CD4-positive, alpha-beta T cell (primary cell): ENCODE measurements at regions not wholly inside any gene's neighbourhood (a gene's known extent, or its start where the extent isn't known, plus 50 kb on each side); places are given as distances from the start of the nearest gene placed in this dataset.

Experiments
- ATAC-seq: fragments of 200-7000 bp; cut with Tn5 transposase; one replicate; pipeline ENCODE4 v1.10.0; 2022; ENCODE audit warnings: mild to moderate bottlenecking; ENCODE audit not compliant: poor library complexity
- CTCF ChIA-PET: fragments of 350-600 bp; sonication (Branson Sonifier 250); formaldehyde crosslinking; loops from one replicate; lab custom pipeline; 2021; ENCODE audit warnings: antibody characterized with exemption, inconsistent platforms; lab: Charles Lee
- POLR2A ChIA-PET: fragments of 350-600 bp; sonication (Branson Sonifier 250); formaldehyde crosslinking; loops from one replicate; lab custom pipeline; 2021; ENCODE audit warnings: antibody characterized with exemption, inconsistent platforms; lab: Charles Lee
- DNase-seq, 14 experiments: peaks; one replicate each; pipeline ENCODE4 v3.0.0-alpha.2; 2013 to 2020; ENCODE audit warnings: mixed read lengths in 2 of 14
- H3K27ac ChIP-seq, 2 donors: one replicate each; pipeline versions ENCODE4 v1.5.1 to v1.7.0; 2013; ENCODE audit warnings: low read length in 2 of 2, low read depth in 1 of 2, mild to moderate bottlenecking in 1 of 2
- H3K27me3 ChIP-seq, 2 experiments: 1 replicate in 1 of 2; 2 replicates in 1 of 2; pipeline versions ENCODE4 v1.6.1 to v1.7.0; 2013; ENCODE audit warnings: low read length in 2 of 2, control low read depth in 1 of 2, mild to moderate bottlenecking in 1 of 2, moderate library complexity in 1 of 2; ENCODE audit not compliant: insufficient read depth in 2 of 2, control insufficient read depth in 1 of 2
- H3K36me3 ChIP-seq: one replicate; pipeline ENCODE4 v1.6.1; 2013; ENCODE audit warnings: low read length, control low read depth; ENCODE audit not compliant: insufficient read depth
- H3K4me1 ChIP-seq: one replicate; pipeline ENCODE4 v1.6.1; 2013; ENCODE audit warnings: low read length, control low read depth; ENCODE audit not compliant: insufficient read depth
- H3K4me3 ChIP-seq: one replicate; pipeline ENCODE4 v1.5.1; 2013; ENCODE audit warnings: mild to moderate bottlenecking, low read length, moderate library complexity
- H3K9me3 ChIP-seq, 2 experiments: 1 replicate in 1 of 2; 2 replicates in 1 of 2; pipeline versions ENCODE4 v1.6.1 to v1.7.0; 2013; ENCODE audit warnings: low read length in 2 of 2, mild to moderate bottlenecking in 2 of 2, control low read depth in 1 of 2, moderate library complexity in 1 of 2; ENCODE audit not compliant: control insufficient read depth in 1 of 2, insufficient read depth in 1 of 2
- H3K27ac Mint-ChIP-seq: one replicate; pipeline ENCODE4 v1.8.0; 2020; ENCODE audit warnings: mixed read lengths
- H3K27me3 Mint-ChIP-seq: one replicate; pipeline ENCODE4 v1.8.0; 2021; ENCODE audit warnings: mixed read lengths
- H3K36me3 Mint-ChIP-seq: one replicate; pipeline ENCODE4 v1.8.0; 2021; ENCODE audit warnings: low read depth, mixed read lengths
- H3K4me1 Mint-ChIP-seq: one replicate; pipeline ENCODE4 v1.8.0; 2021; ENCODE audit warnings: low read depth, mixed read lengths
- H3K4me3 Mint-ChIP-seq: one replicate; pipeline ENCODE4 v1.8.0; 2020; ENCODE audit warnings: mild to moderate bottlenecking, mixed read lengths
- H3K9me3 Mint-ChIP-seq: one replicate; pipeline ENCODE4 v1.8.0; 2020; ENCODE audit warnings: mixed read lengths
- intact Hi-C, 2 experiments: fragments of 100-400 bp; cut with DNase I in 1 of 2; cut with micrococcal nuclease in 1 of 2; formaldehyde crosslinking; loops; one replicate each; pipeline versions ENCODE4 v1.15.1 to v1.9.0; 2023 to 2025; cut with DNase I, micrococcal nuclease
- TF ChIP-seq, protein P1 (sequence below): fragments of 200-600 bp; IDR thresholded peaks from one replicate; pipeline ENCODE4 v1.8.0; 2022; ENCODE audit warnings: antibody characterized with exemption, mild to moderate bottlenecking

- DNase-seq: no peak
- intact Hi-C loops: no loop called here
- TF ChIP-seq, protein P1, sequence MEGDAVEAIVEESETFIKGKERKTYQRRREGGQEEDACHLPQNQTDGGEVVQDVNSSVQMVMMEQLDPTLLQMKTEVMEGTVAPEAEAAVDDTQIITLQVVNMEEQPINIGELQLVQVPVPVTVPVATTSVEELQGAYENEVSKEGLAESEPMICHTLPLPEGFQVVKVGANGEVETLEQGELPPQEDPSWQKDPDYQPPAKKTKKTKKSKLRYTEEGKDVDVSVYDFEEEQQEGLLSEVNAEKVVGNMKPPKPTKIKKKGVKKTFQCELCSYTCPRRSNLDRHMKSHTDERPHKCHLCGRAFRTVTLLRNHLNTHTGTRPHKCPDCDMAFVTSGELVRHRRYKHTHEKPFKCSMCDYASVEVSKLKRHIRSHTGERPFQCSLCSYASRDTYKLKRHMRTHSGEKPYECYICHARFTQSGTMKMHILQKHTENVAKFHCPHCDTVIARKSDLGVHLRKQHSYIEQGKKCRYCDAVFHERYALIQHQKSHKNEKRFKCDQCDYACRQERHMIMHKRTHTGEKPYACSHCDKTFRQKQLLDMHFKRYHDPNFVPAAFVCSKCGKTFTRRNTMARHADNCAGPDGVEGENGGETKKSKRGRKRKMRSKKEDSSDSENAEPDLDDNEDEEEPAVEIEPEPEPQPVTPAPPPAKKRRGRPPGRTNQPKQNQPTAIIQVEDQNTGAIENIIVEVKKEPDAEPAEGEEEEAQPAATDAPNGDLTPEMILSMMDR: no peak
- H3K4me1 Mint-ChIP-seq: no peaks in the 10 kb centered on the region
- H3K27me3 Mint-ChIP-seq: no peaks in the 10 kb centered on the region
- Histone ChIP-seq H3K4me1 (no peaks in the 10 kb centered on the region), H3K4me3 (no peak overlapping the region), H3K36me3 (no peaks in the 10 kb centered on the region), H3K27me3 (no peaks in the 10 kb centered on the region), H3K27ac (no peak overlapping the region), H3K9me3 (no peaks in the 10 kb centered on the region)
- no peak overlapping the region for H3K4me3 Mint-ChIP-seq
- CTCF ChIA-PET: no interaction called here
- ATAC-seq: no peak
- H3K9me3 Mint-ChIP-seq: peaks cover 4% of the 10 kb centered on the region
- POLR2A ChIA-PET: no interaction called here
- H3K27ac Mint-ChIP-seq: no peak overlapping the region
- no peaks in the 10 kb centered on the region for H3K36me3 Mint-ChIP-seq
Measured at GRCh38 chr12:82069931-82070514, 288.2 kb downstream of the CCDC59 start.

DNA sequence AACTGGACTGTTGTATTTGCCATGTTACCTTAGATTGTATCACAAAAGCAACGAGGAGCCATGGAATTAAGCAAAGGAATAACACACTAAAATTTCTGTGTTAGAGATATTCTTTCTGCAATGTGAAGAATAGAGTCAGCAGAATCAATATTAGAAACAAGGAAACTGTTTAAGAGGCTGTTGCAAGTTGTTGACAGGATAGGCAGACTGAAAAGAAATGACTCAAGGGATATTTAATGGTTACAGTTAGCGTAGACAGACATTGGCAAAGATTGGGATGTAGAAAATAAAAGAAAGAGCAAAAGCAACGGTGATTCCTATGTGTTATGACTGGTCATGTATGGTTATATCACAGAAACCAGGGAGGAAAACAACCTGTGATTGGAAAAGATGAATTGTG lies 299.0 kb upstream of the PPFIA2 start:
- H3K9me3 ChIP-seq: no peaks in the 10 kb centered on the region
- Mint-ChIP-seq H3K27me3 (no peaks in the 10 kb centered on the region), H3K36me3 (no peaks in the 10 kb centered on the region), H3K4me1 (no peaks in the 10 kb centered on the region), H3K9me3 (no peaks in the 10 kb centered on the region), H3K27ac (no peak overlapping the region), H3K4me3 (no peak overlapping the region)
- no peak overlapping the region for H3K4me3 ChIP-seq
- no peak for ATAC-seq
- intact Hi-C loops: no loop called here
- H3K36me3 ChIP-seq: no peaks in the 10 kb centered on the region
- CTCF ChIA-PET: no interaction called here
- H3K4me1 ChIP-seq: no peaks in the 10 kb centered on the region
- DNase-seq: no peak
- TF ChIP-seq, protein P1: no peak
- H3K27me3 ChIP-seq: no peaks in the 10 kb centered on the region
- H3K27ac ChIP-seq: no peak overlapping the region
- POLR2A ChIA-PET: no interaction called here

DNA sequence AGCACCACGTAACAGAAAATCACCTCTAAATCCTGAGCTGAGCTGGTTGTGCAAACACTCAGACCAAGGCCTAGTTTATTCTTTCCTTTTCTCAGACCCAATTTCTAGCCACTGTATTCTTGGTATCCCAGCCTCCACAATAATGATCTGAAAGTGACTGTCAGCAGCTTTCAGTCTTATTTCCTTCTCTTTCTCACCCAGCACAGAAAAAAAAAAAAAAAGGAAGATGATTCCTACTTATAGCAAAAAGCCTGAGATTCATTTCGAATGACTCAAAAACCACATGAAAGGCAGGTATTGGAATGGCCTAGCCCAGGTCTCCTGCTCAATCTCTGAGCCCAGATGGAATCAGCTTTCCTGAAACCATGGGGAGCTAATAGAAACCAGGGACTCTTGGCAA lies 298.6 kb upstream of the PPFIA2 start:
- H3K4me3 ChIP-seq: no peak overlapping the region
- H3K27me3 Mint-ChIP-seq: no peaks in the 10 kb centered on the region
- DNase-seq (no peak), ATAC-seq (no peak)
- TF ChIP-seq, protein P1: no peak
- CTCF ChIA-PET: no interaction called here
- POLR2A ChIA-PET: no interaction called here
- H3K4me1 Mint-ChIP-seq: no peaks in the 10 kb centered on the region
- no peaks in the 10 kb centered on the region for H3K36me3 Mint-ChIP-seq
- no peaks in the 10 kb centered on the region for H3K4me1 ChIP-seq
- no peak overlapping the region for H3K27ac Mint-ChIP-seq
- no peak overlapping the region for H3K27ac ChIP-seq
- no peaks in the 10 kb centered on the region for H3K36me3 ChIP-seq
- H3K9me3 ChIP-seq: no peaks in the 10 kb centered on the region
- no peak overlapping the region for H3K4me3 Mint-ChIP-seq
- intact Hi-C loops: no loop called here
- H3K9me3 Mint-ChIP-seq: no peaks in the 10 kb centered on the region
- no peaks in the 10 kb centered on the region for H3K27me3 ChIP-seq
